ENCODE measurements at regions not wholly inside any gene's neighbourhood (a gene's known extent, or its start where the extent isn't known, plus 50 kb on each side); places are given as distances from the start of the nearest gene placed in this dataset.

DNA sequence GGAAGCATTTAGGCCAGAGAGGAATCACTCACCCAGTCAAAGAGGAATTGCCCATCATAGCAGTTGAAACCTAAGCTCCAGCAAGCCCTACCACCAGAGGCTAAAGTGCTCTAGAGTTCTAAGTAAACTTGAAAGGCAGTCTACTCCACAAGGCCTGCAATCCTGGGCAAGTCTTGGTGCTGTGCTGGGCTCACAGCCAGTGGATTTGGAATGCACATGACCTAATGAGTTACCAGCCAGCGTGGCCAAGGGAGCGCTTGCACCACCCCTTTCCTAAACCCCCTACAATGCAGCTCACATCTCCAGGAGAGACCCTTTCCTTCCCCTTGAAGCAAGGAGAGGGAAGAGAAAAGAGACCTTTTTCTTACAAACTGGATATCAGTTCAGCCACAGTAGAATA lies 445.7 kb downstream of the GASK1B start:
- TF ChIP-seq CTCF (conservative IDR thresholded peaks at IDR 0.05 in 1 of 2, IDR thresholded peaks at IDR 0.05 in 1 of 2; ENCODE audit: extremely low read depth in 1 of 2, insufficient read depth in 1 of 2, low read depth in 1 of 2, low read length in 2 of 2) (no peak), EZH2 (IDR thresholded peaks at IDR 0.05; ENCODE audit: borderline replicate concordance, low read length) (no peak)

All from mammary epithelial cell (primary cell).